WTC11 (cell line): ENCODE measurements at regions not wholly inside any gene's neighbourhood (a gene's known extent, or its start where the extent isn't known, plus 50 kb on each side); places are given as distances from the start of the nearest gene placed in this dataset.

Experiments
- ATF3 ChIP-seq: sonication (generic); formaldehyde crosslinking; conservative IDR thresholded peaks from 2 replicates; pipeline ENCODE4 v1.8.1; 2022; ENCODE audit warnings: mild to moderate bottlenecking, missing genetic modification reagents
- CREB1 ChIP-seq: sonication (generic); formaldehyde crosslinking; IDR thresholded peaks from 2 replicates; pipeline ENCODE4 v1.8.0; 2023; ENCODE audit warnings: mild to moderate bottlenecking, missing genetic modification reagents
- CTCF ChIP-seq: fragments of 200-600 bp; IDR thresholded peaks from 2 replicates; pipeline ENCODE4 v1.8.0; 2022; ENCODE audit warnings: antibody characterized with exemption
- SMAD3 ChIP-seq: sonication (generic); formaldehyde crosslinking; IDR thresholded peaks from 2 replicates; pipeline ENCODE4 v1.8.0; 2022; ENCODE audit warnings: missing genetic modification reagents, mild to moderate bottlenecking, borderline replicate concordance
- TEAD4 ChIP-seq: sonication (generic); formaldehyde crosslinking; IDR thresholded peaks from 2 replicates; pipeline ENCODE4 v1.8.0; 2022; ENCODE audit warnings: mild to moderate bottlenecking, missing genetic modification reagents
- ZNF121 ChIP-seq: sonication (generic); formaldehyde crosslinking; IDR thresholded peaks from 2 replicates; pipeline ENCODE4 v1.8.0; 2023; ENCODE audit warnings: missing genetic modification reagents
- TF ChIP-seq, protein P1 (sequence below): sonication (generic); formaldehyde crosslinking; IDR thresholded peaks from 2 replicates; pipeline ENCODE4 v1.8.0; 2022; ENCODE audit warnings: mild to moderate bottlenecking, missing genetic modification reagents

GRCh38 chr5:126004636-126005035, 418.6 kb upstream of the GRAMD2B start:
- TF ChIP-seq CTCF (no peak), ATF3 (CRISPR knock-in tag) (no peak), TEAD4 (CRISPR knock-in tag) (no peak), CREB1 (CRISPR knock-in tag) (no peak), ZNF121 (CRISPR knock-in tag) (no peak), SMAD3 (CRISPR knock-in tag) (no peak)
- TF ChIP-seq, protein P1, sequence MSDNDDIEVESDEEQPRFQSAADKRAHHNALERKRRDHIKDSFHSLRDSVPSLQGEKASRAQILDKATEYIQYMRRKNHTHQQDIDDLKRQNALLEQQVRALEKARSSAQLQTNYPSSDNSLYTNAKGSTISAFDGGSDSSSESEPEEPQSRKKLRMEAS = no peak
